ENCODE measurements at regions not wholly inside any gene's neighbourhood (a gene's known extent, or its start where the extent isn't known, plus 50 kb on each side); places are given as distances from the start of the nearest gene placed in this dataset.

GRCh38 chr21:15306271-15306670 lies 241.5 kb upstream of the NRIP1 start (continued):
- TF ChIP-seq RELB (IDR thresholded peaks at IDR 0.05; ENCODE audit: low read depth) (no peak), NFYB (IDR thresholded peaks at IDR 0.05; ENCODE audit: insufficient read depth, low read depth, low read length) (no peak), EZH2 (IDR thresholded peaks at IDR 0.05; ENCODE audit: borderline replicate concordance, control insufficient read depth, low read depth, low read length) (no peak), PBX3 (IDR thresholded peaks at IDR 0.05; ENCODE audit: insufficient replicate concordance, low read depth, low read length) (no peak), SIN3A (IDR thresholded peaks at IDR 0.05; ENCODE audit: low read depth, low read length) (no peak)

- 66% methylated on average over 3 of the region's 3 CpGs for WGBS (ENCODE audit: insufficient coverage, insufficient replicate concordance, low lambda C conversion rate, missing lambda C conversion rate)
- Histone ChIP-seq H3K4me1 (ENCODE audit: control insufficient read depth, insufficient read depth, low read length) (no peaks in the 10 kb centered on the region), H3K79me2 (ENCODE audit: control insufficient read depth, insufficient read depth, low read length) (no peaks in the 10 kb centered on the region), H3K27me3 (replicated peaks in 1 of 2; ENCODE audit: control insufficient read depth in 2 of 2, insufficient read depth in 2 of 2, low read length in 1 of 2) (no peaks in the 10 kb centered on the region), H4K20me1 (ENCODE audit: control insufficient read depth, insufficient read depth) (no peaks in the 10 kb centered on the region), H2AFZ (ENCODE audit: control insufficient read depth, low read depth, low read length) (no peak overlapping the region), H3K36me3 (ENCODE audit: control insufficient read depth in 2 of 2, insufficient read depth in 2 of 2, low read length in 1 of 2) (no peaks in the 10 kb centered on the region), H3K4me3 (no peak overlapping the region), H3K9ac (ENCODE audit: control insufficient read depth, insufficient read depth, low read length) (no peak overlapping the region), H3K27ac (ENCODE audit: control insufficient read depth, insufficient read depth) (no peak overlapping the region), H3K9me3 (replicated peaks; ENCODE audit: control insufficient read depth, insufficient read depth, low read length) (no peaks in the 10 kb centered on the region), H3K4me2 (ENCODE audit: control insufficient read depth, insufficient read depth) (no peak overlapping the region)
- no peak for ATAC-seq
- FAIRE-seq = no peak
- SMC1A ChIA-PET (ENCODE audit: uncharacterized antibody, unreplicated experiment) = no interaction called here
- RAD21 ChIA-PET (ENCODE audit: unreplicated experiment) = no interaction called here
- BruUV-seq (replicated peaks) = no TSS peak
- intact Hi-C loops (cut with micrococcal nuclease; ENCODE audit: unreplicated experiment) = no loop called here
- TF ChIP-seq NR2C2 (IDR thresholded peaks at IDR 0.05; ENCODE audit: borderline replicate concordance, control insufficient read depth, insufficient read length, low read depth) (no peak), HSF1 (IDR thresholded peaks at IDR 0.05; ENCODE audit: low read depth, low read length) (no peak), ATF2 (IDR thresholded peaks at IDR 0.05; ENCODE audit: low read length) (no peak)
- in situ Hi-C loops (cut with MboI) = no loop called here
- DNase-seq (ENCODE audit: low read depth, low spot score) = no peak
- POLR2A ChIA-PET = no interaction called here
- CTCF ChIA-PET = no interaction called here
Observed at GRCh38 chr21:15308333-15308732, 243.5 kb upstream of the NRIP1 start.
